GM12892 (cell line): ENCODE measurements at regions not wholly inside any gene's neighbourhood (a gene's known extent, or its start where the extent isn't known, plus 50 kb on each side); places are given as distances from the start of the nearest gene placed in this dataset.

Source experiments
- DNase-seq: peaks from one replicate; pipeline ENCODE4 v3.0.0; 2011; ENCODE audit not compliant: insufficient read length
- FAIRE-seq: peaks from 2 replicates; lab custom pipeline; 2011; peaks lifted over from hg19 to GRCh38; lab: Jason Lieb, UNC
- POLR2A ChIP-seq: IDR thresholded peaks from 2 replicates; pipeline ENCODE4 v1.6.1; 2011; ENCODE audit warnings: low read depth, low read length, control low read depth
- POLR2AphosphoS5 ChIP-seq: IDR thresholded peaks from 2 replicates; pipeline ENCODE4 v1.6.1; 2011; ENCODE audit warnings: low read depth, low read length, control low read depth
- TAF1 ChIP-seq: IDR thresholded peaks from 2 replicates; pipeline ENCODE4 v1.6.1; 2011; ENCODE audit warnings: low read depth, mild to moderate bottlenecking, control low read depth, low read length, borderline replicate concordance

GRCh38 chr6:9507136-9507895 lies 907.6 kb downstream of the TFAP2A start:
- DNase-seq (no peak), FAIRE-seq (no peak)
- TF ChIP-seq TAF1 (no peak), POLR2A (no peak), POLR2AphosphoS5 (no peak)

- FAIRE-seq = no peak
- DNase-seq = no peak
- no peak for TF ChIP-seq POLR2A
Measured at GRCh38 chr6:9504191-9504590, 910.7 kb downstream of the TFAP2A start.

GRCh38 chr6:9503111-9503761 lies 911.6 kb downstream of the TFAP2A start:
- FAIRE-seq (no peak), DNase-seq (no peak)
- TF ChIP-seq POLR2AphosphoS5 = no peak
- TF ChIP-seq POLR2A = no peak

- DNase-seq (no peak), FAIRE-seq (no peak)
- no peak for TF ChIP-seq TAF1
- no peak for TF ChIP-seq POLR2A
- no peak for TF ChIP-seq POLR2AphosphoS5
Measured at GRCh38 chr6:9499709-9500108, 915.2 kb downstream of the TFAP2A start.

- DNase-seq = no peak
- no peak for TF ChIP-seq POLR2AphosphoS5
- no peak for TF ChIP-seq POLR2A
Measured at GRCh38 chr6:9496837-9497236, 918.0 kb downstream of the TFAP2A start.

GRCh38 chr6:9494864-9495263 lies 920.0 kb downstream of the TFAP2A start:
- DNase-seq (no peak), FAIRE-seq (no peak)
- no peak for TF ChIP-seq TAF1
- no peak for TF ChIP-seq POLR2A
- TF ChIP-seq POLR2AphosphoS5 = no peak

More at GRCh38 chr6:9496837-9497236, 918.0 kb downstream of the TFAP2A start:
- no peak for FAIRE-seq

- no peak for TF ChIP-seq POLR2AphosphoS5
- TF ChIP-seq TAF1 = no peak
- no peak for TF ChIP-seq POLR2A
- peak; percentile 5 for FAIRE-seq
Measured at GRCh38 chr6:9492790-9493189, 922.1 kb downstream of the TFAP2A start.

GRCh38 chr6:9487128-9487527 lies 927.7 kb downstream of the TFAP2A start:
- DNase-seq (no peak), FAIRE-seq (no peak)
- TF ChIP-seq POLR2AphosphoS5 (no peak), POLR2A (no peak), TAF1 (no peak)

More at GRCh38 chr6:9492790-9493189, 922.1 kb downstream of the TFAP2A start:
- no peak for DNase-seq

- DNase-seq (no peak), FAIRE-seq (no peak)
- TF ChIP-seq TAF1 = no peak
- no peak for TF ChIP-seq POLR2A
- TF ChIP-seq POLR2AphosphoS5 = no peak
Measured at GRCh38 chr6:9485992-9486391, 928.9 kb downstream of the TFAP2A start.

GRCh38 chr6:9484686-9485085 lies 930.2 kb downstream of the TFAP2A start:
- DNase-seq (no peak), FAIRE-seq (no peak)
- TF ChIP-seq POLR2A (no peak), POLR2AphosphoS5 (no peak), TAF1 (no peak)

- no peak for TF ChIP-seq TAF1
- TF ChIP-seq POLR2A = no peak
- no peak for TF ChIP-seq POLR2AphosphoS5
- FAIRE-seq (no peak), DNase-seq (no peak)
Measured at GRCh38 chr6:9484091-9484490, 930.8 kb downstream of the TFAP2A start.
